ENCODE measurements at regions not wholly inside any gene's neighbourhood (a gene's known extent, or its start where the extent isn't known, plus 50 kb on each side); places are given as distances from the start of the nearest gene placed in this dataset.

DNA sequence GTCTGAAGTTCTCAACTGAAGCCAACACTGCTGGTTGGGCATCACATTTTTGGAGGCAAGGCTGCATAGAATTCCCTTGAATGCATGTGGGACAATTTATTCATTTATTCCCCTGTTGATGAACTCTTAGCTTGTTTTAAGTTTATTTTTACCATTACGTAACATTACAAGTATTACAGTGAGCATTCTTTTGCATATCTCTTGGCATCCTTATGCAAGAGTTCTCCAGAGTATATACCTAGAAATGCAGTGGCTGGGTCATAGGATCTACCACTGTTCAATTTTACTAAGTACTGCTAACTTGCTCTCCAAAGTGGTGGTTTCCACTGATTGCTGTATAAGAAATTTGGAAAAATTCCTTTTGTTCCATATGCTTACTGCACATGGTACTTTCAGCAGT lies 66.5 kb downstream of the UCHL1 start:
- no peak for TF ChIP-seq POLR2AphosphoS5 (IDR thresholded peaks at IDR 0.05; ENCODE audit: insufficient read depth in 1 of 2, low read depth in 1 of 2)
- TF ChIP-seq, protein P1, sequence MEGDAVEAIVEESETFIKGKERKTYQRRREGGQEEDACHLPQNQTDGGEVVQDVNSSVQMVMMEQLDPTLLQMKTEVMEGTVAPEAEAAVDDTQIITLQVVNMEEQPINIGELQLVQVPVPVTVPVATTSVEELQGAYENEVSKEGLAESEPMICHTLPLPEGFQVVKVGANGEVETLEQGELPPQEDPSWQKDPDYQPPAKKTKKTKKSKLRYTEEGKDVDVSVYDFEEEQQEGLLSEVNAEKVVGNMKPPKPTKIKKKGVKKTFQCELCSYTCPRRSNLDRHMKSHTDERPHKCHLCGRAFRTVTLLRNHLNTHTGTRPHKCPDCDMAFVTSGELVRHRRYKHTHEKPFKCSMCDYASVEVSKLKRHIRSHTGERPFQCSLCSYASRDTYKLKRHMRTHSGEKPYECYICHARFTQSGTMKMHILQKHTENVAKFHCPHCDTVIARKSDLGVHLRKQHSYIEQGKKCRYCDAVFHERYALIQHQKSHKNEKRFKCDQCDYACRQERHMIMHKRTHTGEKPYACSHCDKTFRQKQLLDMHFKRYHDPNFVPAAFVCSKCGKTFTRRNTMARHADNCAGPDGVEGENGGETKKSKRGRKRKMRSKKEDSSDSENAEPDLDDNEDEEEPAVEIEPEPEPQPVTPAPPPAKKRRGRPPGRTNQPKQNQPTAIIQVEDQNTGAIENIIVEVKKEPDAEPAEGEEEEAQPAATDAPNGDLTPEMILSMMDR (IDR thresholded peaks at IDR 0.05): no peak

Data from vagina (tissue), 2 donors.